Right cardiac atrium (tissue), 5 donors: ENCODE measurements at regions not wholly inside any gene's neighbourhood (a gene's known extent, or its start where the extent isn't known, plus 50 kb on each side); places are given as distances from the start of the nearest gene placed in this dataset.
A peak's percentile ranks its signal among the peaks of the same experiment; 100 is the strongest.
"Not testable (repeated sequence)": the region's sequence is repeated elsewhere in the genome, so short reads cannot be mapped to it uniquely, and the experiment has no call there.

ENCODE experiments used
- ATAC-seq, 2 donors: fragments of 200-7000 bp; cut with Tn5 transposase; one replicate each; pipeline versions ENCODE4 v1.8.0 to v1.9.1; 2020; ENCODE audit warnings: moderate library complexity in 2 of 2, mild to moderate bottlenecking in 1 of 2
- DNase-seq, 3 donors: peaks; one replicate each; pipeline ENCODE4 v3.0.0-alpha.2; 2020
- H3K27ac ChIP-seq: one replicate; pipeline ENCODE4 v1.5.1; 2013; ENCODE audit warnings: mild to moderate bottlenecking, low read length, control low read depth, moderate library complexity
- H3K27me3 ChIP-seq: one replicate; pipeline ENCODE4 v1.6.1; 2013; ENCODE audit not compliant: control insufficient read depth, insufficient read depth
- H3K4me1 ChIP-seq: one replicate; pipeline ENCODE4 v1.6.1; 2013; ENCODE audit warnings: low read length; ENCODE audit not compliant: control insufficient read depth, insufficient read depth
- H3K4me3 ChIP-seq: one replicate; pipeline ENCODE4 v1.5.1; 2013; ENCODE audit warnings: low read length, control low read depth
- H3K9me3 ChIP-seq: one replicate; pipeline ENCODE4 v1.6.1; 2013; ENCODE audit warnings: low read length; ENCODE audit not compliant: control insufficient read depth
- WGBS: extraction: QIAGEN DNeasy Blood & Tissue Kit; methylation state at CpG from one replicate; pipeline ENCODE4 v1.1.7; 2013; 5-methylcytosine and 5-hydroxymethylcytosine counted together
- intact Hi-C, 4 donors: fragments of 100-400 bp; cut with DNase I; formaldehyde crosslinking; loops; one replicate each; pipeline versions ENCODE4 v1.11.0 to v1.14.0; 2022 to 2023
- donor health status: healthy with polysubstance abuse.
- donor health status: DM: no; HTN: yes; CAD: no.
- donor health status: DM: no; HTN: no; CAD: no.
- donor health status: DM: no; HTN: yes; CAD: no; lungs with severe emphysema.
- donor health status: DM: yes; HTN: yes; CAD: no.

DNA sequence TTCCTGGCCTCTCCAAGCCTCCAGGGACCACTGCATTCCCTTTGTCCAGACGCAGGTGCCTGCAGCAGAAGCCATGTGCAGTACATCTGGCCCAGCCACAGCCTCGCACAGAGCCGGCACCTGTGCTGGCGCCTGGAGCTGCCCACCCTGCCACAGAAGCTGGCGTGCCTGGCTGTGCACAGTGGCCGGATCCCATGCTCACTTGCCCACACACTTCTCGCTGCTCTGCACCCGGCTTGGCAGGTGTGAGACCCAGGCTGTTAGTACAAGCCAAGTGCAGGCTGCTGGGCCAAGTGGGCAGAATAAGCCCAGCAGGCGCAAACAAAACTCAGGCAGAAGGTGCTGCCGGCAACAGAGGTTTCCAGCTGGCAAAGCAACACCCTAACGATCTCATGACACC is 124.5 kb upstream of the CCDC150 start:
- H3K4me3 ChIP-seq = no peak overlapping the region
- H3K27ac ChIP-seq = peak overlapping the region; percentile 0
- H3K9me3 ChIP-seq = no peaks in the 10 kb centered on the region
- 62% methylated on average over 11 of the region's 11 CpGs for WGBS
- intact Hi-C loops = no loop called here
- no peaks in the 10 kb centered on the region for H3K27me3 ChIP-seq
- DNase-seq (peak; percentile 21 to 77 (median 55)), ATAC-seq (peak; percentile 78 to 83)
- no peaks in the 10 kb centered on the region for H3K4me1 ChIP-seq

GRCh38 chr2:196515608-196516007 is 123.9 kb upstream of the CCDC150 start:
- DNase-seq = no peak

DNA sequence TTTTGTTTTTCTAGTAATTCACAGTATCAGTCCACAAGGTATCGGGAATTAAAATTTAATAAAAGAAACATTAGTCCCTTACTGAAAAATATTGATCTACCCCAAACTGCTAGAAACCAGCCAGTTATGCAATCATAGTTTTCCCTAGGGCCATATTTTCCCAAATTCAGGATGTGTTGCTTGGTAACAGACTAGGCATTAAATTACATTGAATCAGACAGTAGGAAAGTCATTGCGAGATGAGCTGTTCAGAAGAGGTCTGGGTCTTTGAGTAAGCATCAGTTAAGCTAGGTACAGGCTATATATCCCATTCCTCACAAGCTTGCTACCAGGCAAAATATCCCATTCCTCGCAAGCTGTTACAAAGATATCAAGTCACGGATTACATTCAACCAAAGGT is 123.0 kb upstream of the CCDC150 start:
- Histone ChIP-seq H3K9me3 (no peaks in the 10 kb centered on the region), H3K27me3 (no peaks in the 10 kb centered on the region), H3K4me1 (no peaks in the 10 kb centered on the region), H3K4me3 (no peak overlapping the region), H3K27ac (no peak overlapping the region)
- WGBS = 86% methylated on average over 4 of the region's 4 CpGs
- DNase-seq (no peak), ATAC-seq (no peak)
- intact Hi-C loops = no loop called here

More at GRCh38 chr2:196515608-196516007, 123.9 kb upstream of the CCDC150 start:
- no peak overlapping the region for H3K27ac ChIP-seq
- no peaks in the 10 kb centered on the region for H3K27me3 ChIP-seq
- no peak for ATAC-seq
- intact Hi-C loops = no loop called here
- H3K9me3 ChIP-seq = no peaks in the 10 kb centered on the region
- WGBS = 94% methylated on average over 2 of the region's 2 CpGs
- no peak overlapping the region for H3K4me3 ChIP-seq
- H3K4me1 ChIP-seq = no peaks in the 10 kb centered on the region

- DNase-seq = no peak
- 77% methylated on average over 4 of the region's 4 CpGs for WGBS
- Histone ChIP-seq H3K4me1 (no peaks in the 10 kb centered on the region), H3K27ac (no peak overlapping the region), H3K4me3 (no peak overlapping the region), H3K9me3 (no peaks in the 10 kb centered on the region), H3K27me3 (no peaks in the 10 kb centered on the region)
- intact Hi-C loops = no loop called here
- ATAC-seq = no peak
These were observed 118.9 kb upstream of the CCDC150 start for GRCh38 chr2:196520605-196521004.

GRCh38 chr2:196526981-196527725 is 112.4 kb upstream of the CCDC150 start:
- H3K4me1 ChIP-seq, H3K27me3 ChIP-seq, ATAC-seq, DNase-seq, H3K9me3 ChIP-seq, H3K27ac ChIP-seq, intact Hi-C loops, H3K4me3 ChIP-seq: not testable (repeated sequence)
- 92% methylated on average over 22 of the region's 28 CpGs for WGBS

GRCh38 chr2:196528486-196529223 is 110.9 kb upstream of the CCDC150 start:
- Histone ChIP-seq H3K9me3 (no peaks in the 10 kb centered on the region), H3K4me3 (no peak overlapping the region), H3K27me3 (no peaks in the 10 kb centered on the region), H3K4me1 (peaks cover 1% of the 10 kb centered on the region), H3K27ac (no peak overlapping the region)
- 67% methylated on average over 1 of the region's 1 CpG for WGBS
- no peak for ATAC-seq
- no peak for DNase-seq
- intact Hi-C loops = no loop called here

DNA sequence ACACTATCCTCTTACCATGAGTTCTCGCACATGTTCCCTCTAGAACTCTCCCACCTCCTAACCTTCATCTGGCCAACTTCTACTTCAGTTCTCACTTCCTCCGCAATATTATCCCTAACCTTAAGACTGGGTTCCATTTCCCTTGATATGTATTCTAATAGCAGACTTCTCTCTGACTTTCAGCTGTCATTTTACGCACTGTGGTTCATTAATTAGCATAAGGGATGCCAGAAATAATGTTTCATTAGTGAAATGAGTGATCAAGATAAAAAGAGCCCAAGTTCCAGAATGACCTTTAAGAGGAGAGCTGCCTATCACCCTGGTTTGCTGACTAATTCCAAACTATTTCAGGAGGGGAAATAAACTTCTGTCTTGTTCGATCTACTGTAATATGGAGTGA is 108.6 kb upstream of the CCDC150 start:
- Histone ChIP-seq H3K4me3 (no peak overlapping the region), H3K4me1 (peaks cover 1% of the 10 kb centered on the region), H3K27ac (no peak overlapping the region), H3K9me3 (no peaks in the 10 kb centered on the region), H3K27me3 (no peaks in the 10 kb centered on the region)
- ATAC-seq (no peak), DNase-seq (no peak)
- WGBS = 97% methylated on average over 4 of the region's 4 CpGs
- intact Hi-C loops = loop anchor here in 1 of 4 donors (10.0 kb wide), 1 partner anchor 64 kb away; the partner anchor contains the start of gene HECW2

DNA sequence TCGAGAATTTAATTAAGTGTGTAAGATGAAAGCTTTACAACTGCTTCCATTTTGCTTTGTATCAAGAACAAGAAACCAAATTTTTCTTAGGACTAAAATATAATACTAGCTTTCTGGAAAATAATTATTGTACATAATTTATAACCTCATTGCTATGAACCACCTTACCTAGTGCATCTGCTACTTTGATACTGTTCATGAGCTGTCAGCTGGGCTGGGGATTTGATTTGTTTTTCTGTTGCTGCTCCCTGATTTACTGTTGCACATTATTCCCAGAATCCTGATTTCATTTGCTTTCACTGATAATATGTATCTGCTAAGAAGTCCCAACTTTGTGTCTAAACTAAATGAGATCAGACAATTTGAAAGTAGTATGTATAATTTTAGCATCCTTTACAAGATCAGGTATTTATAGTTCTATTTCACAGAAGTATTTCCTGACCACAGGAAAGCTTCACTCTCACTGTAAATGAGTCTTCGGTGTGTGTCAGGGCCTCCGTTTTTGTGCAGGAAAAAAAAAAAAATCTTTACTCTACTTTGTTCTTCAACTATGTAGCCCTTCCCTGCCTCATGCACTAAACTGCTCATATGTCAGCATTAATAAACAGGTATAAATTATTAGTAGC is 105.6 kb upstream of the CCDC150 start:
- Histone ChIP-seq H3K4me1 (peaks cover 3% of the 10 kb centered on the region), H3K27me3 (no peaks in the 10 kb centered on the region), H3K9me3 (no peaks in the 10 kb centered on the region), H3K27ac (no peak overlapping the region), H3K4me3 (no peak overlapping the region)
- DNase-seq (no peak), ATAC-seq (no peak)
- WGBS = 41% methylated on average over 3 of the region's 3 CpGs
- intact Hi-C loops = loop anchor here in 1 of 4 donors (10.0 kb wide), 1 partner anchor 61 kb away; the partner anchor contains the start of gene HECW2

- Histone ChIP-seq H3K27me3 (no peaks in the 10 kb centered on the region), H3K4me3 (no peak overlapping the region), H3K4me1 (peaks cover 3% of the 10 kb centered on the region), H3K27ac (no peak overlapping the region), H3K9me3 (no peaks in the 10 kb centered on the region)
- peak in 1 of 3 donors; percentile 25 for DNase-seq
- intact Hi-C loops = loop anchor here in 1 of 4 donors (10.0 kb wide), 1 partner anchor 60 kb away; the partner anchor contains the start of gene HECW2
- no peak for ATAC-seq
- WGBS = 63% methylated on average over 5 of the region's 5 CpGs
These were observed 105.0 kb upstream of the CCDC150 start for GRCh38 chr2:196534495-196534894.

- intact Hi-C loops = loop anchor here in 1 of 4 donors (10.0 kb wide), 1 partner anchor 60 kb away; the partner anchor contains the start of gene HECW2
These were observed 104.5 kb upstream of the CCDC150 start for GRCh38 chr2:196535061-196535460.

DNA sequence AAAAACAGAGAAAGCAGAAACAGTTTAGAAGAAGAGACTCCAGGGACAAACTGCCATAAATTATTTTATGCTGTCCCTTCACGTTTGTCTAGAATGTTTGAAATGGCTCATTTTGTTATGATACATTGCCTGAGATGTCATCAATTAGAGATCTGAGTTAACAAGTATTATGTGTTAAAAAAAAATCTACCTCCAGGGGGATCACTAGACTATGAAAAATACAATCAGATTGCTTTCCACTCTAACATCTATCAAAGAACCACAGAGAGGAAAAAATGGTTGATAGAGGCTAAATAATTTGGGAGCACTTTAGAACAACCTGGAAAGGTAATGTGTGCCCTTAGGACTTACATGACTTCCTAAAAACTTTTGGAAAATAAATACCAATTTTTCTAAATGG is 103.8 kb upstream of the CCDC150 start:
- intact Hi-C loops = loop anchor here in 1 of 4 donors (10.0 kb wide), 1 partner anchor 59 kb away; the partner anchor contains the start of gene HECW2
- 32% methylated on average over 1 of the region's 1 CpG for WGBS
- Histone ChIP-seq H3K27me3 (no peaks in the 10 kb centered on the region), H3K27ac (no peak overlapping the region), H3K4me3 (no peak overlapping the region), H3K4me1 (peaks cover 3% of the 10 kb centered on the region), H3K9me3 (no peaks in the 10 kb centered on the region)
- ATAC-seq (no peak), DNase-seq (no peak)

More at GRCh38 chr2:196535061-196535460, 104.5 kb upstream of the CCDC150 start:
- Histone ChIP-seq H3K4me1 (peaks cover 3% of the 10 kb centered on the region), H3K27me3 (no peaks in the 10 kb centered on the region), H3K27ac (no peak overlapping the region), H3K4me3 (no peak overlapping the region), H3K9me3 (no peaks in the 10 kb centered on the region)
- ATAC-seq (no peak), DNase-seq (no peak)
- 88% methylated on average over 3 of the region's 3 CpGs for WGBS
